ENCODE measurements at regions not wholly inside any gene's neighbourhood (a gene's known extent, or its start where the extent isn't known, plus 50 kb on each side); places are given as distances from the start of the nearest gene placed in this dataset.

GRCh38 chr5:167905919-167906853, 385.3 kb upstream of the WWC1 start:
- Histone ChIP-seq H3K4me3 (ENCODE audit: low read depth, low read length) (no peak overlapping the region), H3K27me3 (ENCODE audit: control insufficient read depth, insufficient read depth, low read length) (no peaks in the 10 kb centered on the region), H3K36me3 (ENCODE audit: control insufficient read depth, insufficient read depth, low read length) (peaks cover 2% of the 10 kb centered on the region)
- no peak for FAIRE-seq
- DNase-seq (ENCODE audit: low read depth): no peak
- TF ChIP-seq, protein P1, sequence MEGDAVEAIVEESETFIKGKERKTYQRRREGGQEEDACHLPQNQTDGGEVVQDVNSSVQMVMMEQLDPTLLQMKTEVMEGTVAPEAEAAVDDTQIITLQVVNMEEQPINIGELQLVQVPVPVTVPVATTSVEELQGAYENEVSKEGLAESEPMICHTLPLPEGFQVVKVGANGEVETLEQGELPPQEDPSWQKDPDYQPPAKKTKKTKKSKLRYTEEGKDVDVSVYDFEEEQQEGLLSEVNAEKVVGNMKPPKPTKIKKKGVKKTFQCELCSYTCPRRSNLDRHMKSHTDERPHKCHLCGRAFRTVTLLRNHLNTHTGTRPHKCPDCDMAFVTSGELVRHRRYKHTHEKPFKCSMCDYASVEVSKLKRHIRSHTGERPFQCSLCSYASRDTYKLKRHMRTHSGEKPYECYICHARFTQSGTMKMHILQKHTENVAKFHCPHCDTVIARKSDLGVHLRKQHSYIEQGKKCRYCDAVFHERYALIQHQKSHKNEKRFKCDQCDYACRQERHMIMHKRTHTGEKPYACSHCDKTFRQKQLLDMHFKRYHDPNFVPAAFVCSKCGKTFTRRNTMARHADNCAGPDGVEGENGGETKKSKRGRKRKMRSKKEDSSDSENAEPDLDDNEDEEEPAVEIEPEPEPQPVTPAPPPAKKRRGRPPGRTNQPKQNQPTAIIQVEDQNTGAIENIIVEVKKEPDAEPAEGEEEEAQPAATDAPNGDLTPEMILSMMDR (IDR thresholded peaks at IDR 0.05; ENCODE audit: insufficient read depth, low read length, severe bottlenecking): no peak

DNA sequence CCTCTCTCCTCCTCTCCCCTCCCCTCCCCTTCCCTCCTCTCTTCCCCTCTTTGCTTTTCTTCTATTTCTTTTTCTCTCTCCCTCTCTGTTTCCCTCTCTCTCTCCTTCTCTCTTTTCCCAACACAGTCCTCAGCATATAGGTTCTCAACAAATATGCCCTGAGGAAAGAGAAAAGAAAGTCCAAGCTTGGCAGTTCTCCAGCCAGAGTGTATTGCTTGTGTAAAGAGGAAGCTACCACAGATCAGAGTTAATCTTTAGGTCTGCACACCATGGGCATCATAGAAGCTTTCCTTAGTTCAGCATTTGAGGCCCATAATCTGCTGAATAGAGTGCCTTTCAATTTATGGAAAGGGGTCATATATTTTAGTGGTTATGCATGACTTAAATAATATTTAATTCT, 382.8 kb upstream of the WWC1 start:
- no peak for DNase-seq (ENCODE audit: low read depth)
- no peak overlapping the region for H3K4me3 ChIP-seq (ENCODE audit: low read depth, low read length)
- no peaks in the 10 kb centered on the region for H3K27me3 ChIP-seq (ENCODE audit: control insufficient read depth, insufficient read depth, low read length)
- no peaks in the 10 kb centered on the region for H3K36me3 ChIP-seq (ENCODE audit: control insufficient read depth, insufficient read depth, low read length)
- TF ChIP-seq, protein P1 (IDR thresholded peaks at IDR 0.05; ENCODE audit: insufficient read depth, low read length, severe bottlenecking): no peak
- FAIRE-seq: no peak

GRCh38 chr5:167912941-167913665, 378.3 kb upstream of the WWC1 start:
- Histone ChIP-seq H3K27me3 (ENCODE audit: control insufficient read depth, insufficient read depth, low read length) (no peaks in the 10 kb centered on the region), H3K4me3 (ENCODE audit: low read depth, low read length) (no peak overlapping the region), H3K36me3 (ENCODE audit: control insufficient read depth, insufficient read depth, low read length) (no peaks in the 10 kb centered on the region)
- TF ChIP-seq, protein P1 (IDR thresholded peaks at IDR 0.05; ENCODE audit: insufficient read depth, low read length, severe bottlenecking): no peak
- no peak for FAIRE-seq
- no peak for DNase-seq (ENCODE audit: low read depth)

GRCh38 chr5:167915237-167915636, 376.2 kb upstream of the WWC1 start:
- DNase-seq (ENCODE audit: low read depth): no peak
- H3K27me3 ChIP-seq (ENCODE audit: control insufficient read depth, insufficient read depth, low read length): no peaks in the 10 kb centered on the region
- H3K4me3 ChIP-seq (ENCODE audit: low read depth, low read length): no peak overlapping the region
- TF ChIP-seq, protein P1 (IDR thresholded peaks at IDR 0.05; ENCODE audit: insufficient read depth, low read length, severe bottlenecking): no peak
- no peak for FAIRE-seq
- no peaks in the 10 kb centered on the region for H3K36me3 ChIP-seq (ENCODE audit: control insufficient read depth, insufficient read depth, low read length)

DNA sequence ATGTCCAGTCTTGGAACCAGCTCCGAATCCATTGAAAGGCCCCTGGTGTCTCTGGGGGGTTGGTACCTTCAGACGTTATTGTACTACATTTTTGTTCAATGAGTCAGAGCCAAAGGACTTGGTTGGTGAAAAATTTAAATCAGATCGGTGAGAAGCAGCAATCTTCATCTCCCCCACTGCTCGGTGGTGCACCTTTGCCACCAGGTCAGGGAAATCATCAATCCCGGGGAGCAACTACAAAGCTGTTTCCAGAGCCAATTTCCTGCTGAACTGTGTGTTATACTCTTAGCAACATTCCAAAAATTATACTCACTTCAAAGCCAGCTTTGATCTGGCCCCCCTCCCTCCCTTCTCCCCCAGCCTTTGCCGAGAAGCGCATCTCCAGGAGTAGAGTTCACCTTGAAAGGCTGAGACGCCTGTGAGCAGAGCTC, 375.2 kb upstream of the WWC1 start:
- TF ChIP-seq, protein P1 (IDR thresholded peaks at IDR 0.05; ENCODE audit: insufficient read depth, low read length, severe bottlenecking): no peak
- Histone ChIP-seq H3K27me3 (ENCODE audit: control insufficient read depth, insufficient read depth, low read length) (no peaks in the 10 kb centered on the region), H3K36me3 (ENCODE audit: control insufficient read depth, insufficient read depth, low read length) (no peaks in the 10 kb centered on the region), H3K4me3 (ENCODE audit: low read depth, low read length) (no peak overlapping the region)
- FAIRE-seq (no peak), DNase-seq (ENCODE audit: low read depth) (no peak)

Data from bronchial epithelial cell (primary cell).